T-cell (primary cell): ENCODE measurements at regions not wholly inside any gene's neighbourhood (a gene's known extent, or its start where the extent isn't known, plus 50 kb on each side); places are given as distances from the start of the nearest gene placed in this dataset.

Experiments used
- ATAC-seq, 4 experiments: fragments of 200-7000 bp in 3 of 4; fragments of 150-1000 bp in 1 of 4; cut with Tn5 transposase; replicated peaks in 1 of 4; 1 replicate in 3 of 4; 2 replicates in 1 of 4; pipeline ENCODE4 v1.10.0; 2021; ENCODE audit warnings: moderate library complexity in 3 of 4, mild to moderate bottlenecking in 2 of 4, moderate number of reproducible peaks in 1 of 4
- CTCF ChIA-PET, 2 donors: fragments of 300-600 bp; sonication (Branson Sonifier 250); formaldehyde crosslinking; loops; one replicate each; lab custom pipeline; 2022; ENCODE audit warnings: antibody characterized with exemption in 2 of 2; lab: Charles Lee
- POLR2A ChIA-PET, 2 donors: fragments of 300-600 bp; sonication (Branson Sonifier 250); formaldehyde crosslinking; loops; one replicate each; lab custom pipeline; 2022; ENCODE audit warnings: antibody characterized with exemption in 2 of 2; lab: Charles Lee
- DNase-seq, 35 experiments: peaks; one replicate each; pipeline versions ENCODE4 v3.0.0 to v3.0.0-alpha.2; 2013 to 2023
- H3K27ac ChIP-seq: one replicate; pipeline ENCODE4 v1.5.1; 2013; ENCODE audit warnings: low read length
- H3K27me3 ChIP-seq, 2 experiments: replicated peaks in 1 of 2; 1 replicate in 1 of 2; 2 replicates in 1 of 2; pipeline versions ENCODE4 v1.6.1 to v1.7.0; 2013; ENCODE audit warnings: low read length in 1 of 2, mixed read lengths in 1 of 2; ENCODE audit not compliant: control insufficient read depth in 2 of 2, insufficient read depth in 2 of 2; ENCODE audit errors: extremely low read depth in 1 of 2
- H3K36me3 ChIP-seq, 2 donors: 1 replicate in 1 of 2; 2 replicates in 1 of 2; pipeline versions ENCODE4 v1.6.1 to v1.7.0; 2013; ENCODE audit warnings: low read length in 1 of 2; ENCODE audit not compliant: control insufficient read depth in 2 of 2, insufficient read depth in 1 of 2; ENCODE audit errors: extremely low read depth in 1 of 2
- H3K4me1 ChIP-seq, 2 experiments: 1 replicate in 1 of 2; 2 replicates in 1 of 2; pipeline versions ENCODE4 v1.6.1 to v1.7.0; 2013; ENCODE audit warnings: low read length in 2 of 2, mixed read lengths in 1 of 2; ENCODE audit not compliant: insufficient read depth in 2 of 2, control insufficient read depth in 1 of 2; ENCODE audit errors: extremely low read depth in 1 of 2
- H3K4me3 ChIP-seq, 2 donors: 1 replicate in 1 of 2; 2 replicates in 1 of 2; pipeline versions ENCODE4 v1.5.1 to v1.7.0; 2013; ENCODE audit warnings: mild to moderate bottlenecking in 2 of 2, low read length in 1 of 2, moderate library complexity in 1 of 2; ENCODE audit not compliant: control insufficient read depth in 1 of 2; ENCODE audit errors: extremely low read depth in 1 of 2
- H3K9me3 ChIP-seq: 2 replicates; pipeline ENCODE4 v1.7.0; 2013
- H3K27ac Mint-ChIP-seq, 2 donors: one replicate each; pipeline ENCODE4 v1.8.0; 2020 to 2021; ENCODE audit warnings: mild to moderate bottlenecking in 2 of 2, mixed read lengths in 2 of 2
- H3K27me3 Mint-ChIP-seq, 2 donors: one replicate each; pipeline ENCODE4 v1.8.0; 2021 to 2022; ENCODE audit warnings: mixed read lengths in 2 of 2
- H3K36me3 Mint-ChIP-seq: one replicate; pipeline ENCODE4 v1.8.0; 2021; ENCODE audit warnings: mixed read lengths
- H3K4me1 Mint-ChIP-seq, 3 donors: one replicate each; pipeline ENCODE4 v1.8.0; 2020 to 2022; ENCODE audit warnings: mixed read lengths in 3 of 3, mild to moderate bottlenecking in 1 of 3
- H3K4me3 Mint-ChIP-seq, 3 donors: one replicate each; pipeline ENCODE4 v1.8.0; 2020 to 2022; ENCODE audit warnings: mild to moderate bottlenecking in 3 of 3, mixed read lengths in 3 of 3, moderate library complexity in 3 of 3
- H3K9me3 Mint-ChIP-seq, 3 donors: one replicate each; pipeline ENCODE4 v1.8.0; 2020 to 2022; ENCODE audit warnings: mixed read lengths in 3 of 3
- WGBS: methylation state at CpG from one replicate; pipeline ENCODE4 v1.1.5; 2013; ENCODE audit warnings: missing lambda C conversion rate; ENCODE audit not compliant: insufficient coverage; 5-methylcytosine and 5-hydroxymethylcytosine counted together

- H3K36me3 ChIP-seq, result no peaks in the 10 kb centered on the region
- H3K27me3 ChIP-seq, result peaks cover 2 to 24% of the 10 kb centered on the region in 2 experiments
- Mint-ChIP-seq H3K4me3 (no peak overlapping the region), H3K4me1 (no peaks in the 10 kb centered on the region), H3K9me3 (no peaks in the 10 kb centered on the region), H3K27me3 (peaks cover 8 to 22% of the 10 kb centered on the region in 2 donors), H3K36me3 (no peaks in the 10 kb centered on the region), H3K27ac (no peak overlapping the region)
- H3K4me3 ChIP-seq, result no peak overlapping the region
- no peak for ATAC-seq
- no peaks in the 10 kb centered on the region for H3K4me1 ChIP-seq
- H3K27ac ChIP-seq, result no peak overlapping the region
- CTCF ChIA-PET, result no interaction called here
- WGBS, result 83% methylated on average over 9 of the region's 10 CpGs
- POLR2A ChIA-PET, result no interaction called here
- H3K9me3 ChIP-seq, result no peaks in the 10 kb centered on the region
- no peak for DNase-seq
Measured at GRCh38 chr16:50909831-50910735, 168.2 kb downstream of the CYLD start.

GRCh38 chr16:50908468-50908867, 166.6 kb downstream of the CYLD start:
- Histone ChIP-seq H3K27me3 (peaks cover 0 to 14% of the 10 kb centered on the region in 2 experiments), H3K36me3 (no peaks in the 10 kb centered on the region), H3K27ac (no peak overlapping the region), H3K4me1 (no peaks in the 10 kb centered on the region), H3K9me3 (no peaks in the 10 kb centered on the region), H3K4me3 (no peak overlapping the region)
- no peak overlapping the region for H3K27ac Mint-ChIP-seq
- peaks cover 10 to 11% of the 10 kb centered on the region in 2 donors for H3K27me3 Mint-ChIP-seq
- ATAC-seq (no peak), DNase-seq (no peak)
- no peak overlapping the region for H3K4me3 Mint-ChIP-seq
- ChIA-PET POLR2A (interaction anchor here in 1 of 2 donors (0.9 kb wide), 1 partner anchor 21 kb away, joined by 6 read pairs; no protein-coding TSS in a partner anchor), CTCF (no interaction called here)
- no peaks in the 10 kb centered on the region for H3K9me3 Mint-ChIP-seq
- no peaks in the 10 kb centered on the region for H3K36me3 Mint-ChIP-seq
- 87% methylated on average over 3 of the region's 7 CpGs for WGBS
- no peaks in the 10 kb centered on the region for H3K4me1 Mint-ChIP-seq

- Mint-ChIP-seq H3K9me3 (no peaks in the 10 kb centered on the region), H3K27ac (no peak overlapping the region), H3K4me1 (no peaks in the 10 kb centered on the region), H3K27me3 (peaks cover 3 to 5% of the 10 kb centered on the region in 2 donors), H3K36me3 (no peaks in the 10 kb centered on the region), H3K4me3 (no peak overlapping the region)
- ChIA-PET POLR2A (no interaction called here), CTCF (no interaction called here)
- no peak for ATAC-seq
- no peak overlapping the region for H3K27ac ChIP-seq
- H3K4me3 ChIP-seq, result no peak overlapping the region
- H3K27me3 ChIP-seq, result peaks cover 0 to 12% of the 10 kb centered on the region in 2 experiments
- 40% methylated on average over 2 of the region's 10 CpGs for WGBS
- H3K4me1 ChIP-seq, result no peaks in the 10 kb centered on the region
- DNase-seq, result no peak
- H3K36me3 ChIP-seq, result no peaks in the 10 kb centered on the region
- H3K9me3 ChIP-seq, result no peaks in the 10 kb centered on the region
Measured at GRCh38 chr16:50906454-50906853, 164.6 kb downstream of the CYLD start.

GRCh38 chr16:50902457-50902856, 160.6 kb downstream of the CYLD start:
- H3K27me3 Mint-ChIP-seq, result peaks cover 4 to 7% of the 10 kb centered on the region in 2 donors
- Histone ChIP-seq H3K27ac (no peak overlapping the region), H3K4me1 (no peaks in the 10 kb centered on the region), H3K36me3 (no peaks in the 10 kb centered on the region), H3K27me3 (peaks cover 0 to 11% of the 10 kb centered on the region in 2 experiments), H3K4me3 (no peak overlapping the region), H3K9me3 (no peaks in the 10 kb centered on the region)
- H3K36me3 Mint-ChIP-seq, result no peaks in the 10 kb centered on the region
- no CpG with 5 or more reads among the region's 1 CpG for whole genome bisulfite sequencing
- ChIA-PET CTCF (interaction anchor here in 1 of 2 donors (0.6 kb wide), 1 partner anchor 1785 kb away, joined by 3 read pairs; no protein-coding TSS in a partner anchor), POLR2A (no interaction called here)
- no peak for ATAC-seq
- DNase-seq, result no peak
- no peak overlapping the region for H3K4me3 Mint-ChIP-seq
- no peak overlapping the region for H3K27ac Mint-ChIP-seq
- H3K4me1 Mint-ChIP-seq, result no peaks in the 10 kb centered on the region
- H3K9me3 Mint-ChIP-seq, result peaks cover 0 to 4% (median 3%) of the 10 kb centered on the region in 3 donors

- 57% methylated on average over 1 of the region's 2 CpGs for WGBS
- POLR2A ChIA-PET, result no interaction called here
- peaks cover 0 to 11% of the 10 kb centered on the region in 2 experiments for H3K27me3 ChIP-seq
- no peak overlapping the region for H3K4me3 Mint-ChIP-seq
- no peak overlapping the region for H3K27ac Mint-ChIP-seq
- H3K36me3 ChIP-seq, result no peaks in the 10 kb centered on the region
- H3K27ac ChIP-seq, result no peak overlapping the region
- peaks cover 5 to 13% (median 9%) of the 10 kb centered on the region in 3 donors for H3K9me3 Mint-ChIP-seq
- no peaks in the 10 kb centered on the region for H3K36me3 Mint-ChIP-seq
- CTCF ChIA-PET, result no interaction called here
- H3K4me1 Mint-ChIP-seq, result no peaks in the 10 kb centered on the region
- peaks cover 4 to 7% of the 10 kb centered on the region in 2 donors for H3K27me3 Mint-ChIP-seq
- no peaks in the 10 kb centered on the region for H3K9me3 ChIP-seq
- no peak for DNase-seq
- no peaks in the 10 kb centered on the region for H3K4me1 ChIP-seq
- no peak for ATAC-seq
- H3K4me3 ChIP-seq, result no peak overlapping the region
Measured at GRCh38 chr16:50901062-50901461, 159.2 kb downstream of the CYLD start.

GRCh38 chr16:50900391-50900942, 158.6 kb downstream of the CYLD start:
- POLR2A ChIA-PET, result no interaction called here
- Histone ChIP-seq H3K36me3 (no peaks in the 10 kb centered on the region), H3K4me1 (no peaks in the 10 kb centered on the region), H3K4me3 (no peak overlapping the region), H3K27ac (no peak overlapping the region), H3K27me3 (peaks cover 0 to 9% of the 10 kb centered on the region in 2 experiments), H3K9me3 (no peaks in the 10 kb centered on the region)
- H3K27me3 Mint-ChIP-seq, result peaks cover 7 to 8% of the 10 kb centered on the region in 2 donors
- H3K4me3 Mint-ChIP-seq, result no peak overlapping the region
- H3K9me3 Mint-ChIP-seq, result peaks cover 9 to 18% (median 10%) of the 10 kb centered on the region in 3 donors
- WGBS, result 75% methylated on average over 5 of the region's 5 CpGs
- no peaks in the 10 kb centered on the region for H3K4me1 Mint-ChIP-seq
- no peak for DNase-seq
- ATAC-seq, result no peak
- H3K36me3 Mint-ChIP-seq, result no peaks in the 10 kb centered on the region
- CTCF ChIA-PET, result no interaction called here
- no peak overlapping the region for H3K27ac Mint-ChIP-seq
